ENCODE measurements at regions not wholly inside any gene's neighbourhood (a gene's known extent, or its start where the extent isn't known, plus 50 kb on each side); places are given as distances from the start of the nearest gene placed in this dataset.

DNA sequence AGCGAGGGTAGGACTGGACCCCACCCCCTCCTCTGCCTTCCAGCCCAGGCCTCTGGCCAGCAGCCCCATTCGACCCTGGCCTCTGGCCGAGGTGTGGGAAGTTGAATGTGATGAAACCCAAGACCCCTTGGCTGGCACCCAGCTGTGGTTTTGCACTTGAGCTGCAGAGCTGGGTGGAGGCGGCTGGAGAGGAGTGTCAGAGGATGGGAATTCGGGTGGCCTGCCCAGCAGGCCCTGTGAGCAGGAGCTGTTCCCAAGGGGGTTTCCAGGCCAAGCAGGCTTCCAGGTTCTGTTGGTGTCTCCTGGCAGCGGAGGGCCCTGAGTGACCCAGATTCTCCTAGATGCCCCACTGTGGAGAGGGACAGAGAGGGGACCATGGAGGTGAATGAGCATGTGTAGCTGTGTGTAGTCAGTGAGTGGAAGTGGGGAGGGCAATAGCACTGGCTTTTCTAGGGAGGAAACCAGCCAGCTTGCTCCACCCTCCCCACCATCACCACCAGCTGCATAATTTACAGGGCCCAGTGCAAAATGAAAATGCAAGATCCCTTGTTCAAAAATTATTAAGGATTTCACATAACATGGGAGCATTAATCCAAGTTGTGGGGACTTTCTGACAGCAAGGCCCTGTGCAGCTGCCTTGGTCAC lies 172.2 kb upstream of the HAAO start:
- TF ChIP-seq CTCF (IDR thresholded peaks at IDR 0.05; ENCODE audit: poor library complexity) = no peak
- TF ChIP-seq EZH2 (IDR thresholded peaks at IDR 0.05; ENCODE audit: borderline replicate concordance) = no peak
- TF ChIP-seq EZH2phosphoT487 (IDR thresholded peaks at IDR 0.05; ENCODE audit: low read depth, severe bottlenecking, unreplicated experiment) = no peak
